ENCODE measurements at regions not wholly inside any gene's neighbourhood (a gene's known extent, or its start where the extent isn't known, plus 50 kb on each side); places are given as distances from the start of the nearest gene placed in this dataset.

DNA sequence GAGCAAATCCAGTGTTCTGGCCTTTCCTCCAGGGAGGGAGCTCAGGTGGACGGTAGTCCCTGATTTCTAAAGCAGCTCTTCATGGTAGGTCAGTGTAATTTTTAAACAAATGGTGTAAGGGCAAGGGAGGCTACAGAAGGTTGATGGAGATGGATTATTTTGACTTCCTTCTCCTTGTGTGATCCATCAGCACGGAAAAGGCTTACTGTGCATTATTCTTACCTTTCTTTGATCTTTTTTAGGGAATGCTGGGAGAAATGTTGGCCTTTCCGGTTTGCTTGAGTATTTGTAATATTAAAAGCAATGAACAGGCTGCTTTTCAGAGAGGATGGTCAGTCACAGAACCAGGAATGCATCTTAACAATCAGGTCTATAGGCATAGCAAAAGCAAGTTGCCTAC lies 487.0 kb upstream of the BTBD3 start:
- H3K14ac ChIP-seq (replicated peaks; ENCODE audit: low read depth, low read length): no peak overlapping the region
- H2BK5ac ChIP-seq (ENCODE audit: low read depth, low read length, poor library complexity, severe bottlenecking): no peak overlapping the region
- no peak overlapping the region for H3K56ac ChIP-seq (ENCODE audit: extremely low read depth, insufficient read depth, low read length)
- peaks cover 3% of the 10 kb centered on the region; the same call in 1 of the 2 replicates for H3K4me1 ChIP-seq (ENCODE audit: control insufficient read depth, insufficient read depth, low read length)
- no peaks in the 10 kb centered on the region for H3K79me1 ChIP-seq (ENCODE audit: low read depth in 1 of 2, low read length in 2 of 2)
- H2BK15ac ChIP-seq (ENCODE audit: low read depth, low read length): no peak overlapping the region
- no peaks in the 10 kb centered on the region for H3K27me3 ChIP-seq (ENCODE audit: control insufficient read depth, insufficient read depth, low read length)
- no peak overlapping the region for H2AK9ac ChIP-seq (replicated peaks; ENCODE audit: low read depth, low read length, poor library complexity)
- no peak overlapping the region for H3K18ac ChIP-seq (ENCODE audit: low read depth, low read length)
- ATAC-seq (ENCODE audit: low read depth): no peak
- dilution Hi-C loops (cut with HindIII; ENCODE audit: low sequenced_read_pairs, unreplicated experiment): no loop called here
- no peak overlapping the region for H2BK20ac ChIP-seq (ENCODE audit: low read depth, low read length)
- H4K20me1 ChIP-seq (ENCODE audit: insufficient read depth, low read length): no peaks in the 10 kb centered on the region
- no peak overlapping the region for H3K4me3 ChIP-seq (ENCODE audit: insufficient read depth, low read depth, low read length)
- H3K9ac ChIP-seq (ENCODE audit: low read depth, low read length): no peak overlapping the region
- H2AFZ ChIP-seq (replicated peaks; ENCODE audit: low read length, poor library complexity): no peak overlapping the region
- H4K5ac ChIP-seq (ENCODE audit: low read depth, low read length): no peak overlapping the region
- H3K9me3 ChIP-seq (ENCODE audit: control insufficient read depth, insufficient read depth, low read length): peaks cover under 1% of the 10 kb centered on the region
- WGBS, 2 experiments (ENCODE audit: extremely low coverage in 2 of 2, insufficient read length in 1 of 2): no CpG with 5 or more reads among the region's 3 CpGs
- H4K91ac ChIP-seq (ENCODE audit: insufficient read depth, low read depth, low read length): no peak overlapping the region
- no TSS peak for BruUV-seq (replicated peaks)
- no peak overlapping the region for H3K4ac ChIP-seq (ENCODE audit: low read depth, low read length)
- H3K36me3 ChIP-seq (ENCODE audit: control insufficient read depth, insufficient read depth, low read length): no peaks in the 10 kb centered on the region
- CTCF ChIA-PET: no interaction called here
- POLR2A ChIA-PET (ENCODE audit: unreplicated experiment): no interaction called here
- in situ Hi-C loops (cut with MboI; ENCODE audit: low sequenced_read_pairs): no loop called here
- H4K8ac ChIP-seq (ENCODE audit: low read depth in 2 of 2, low read length in 2 of 2): no peak overlapping the region
- no peak overlapping the region for H3K27ac ChIP-seq (ENCODE audit: insufficient read depth, low read length)
- H2BK120ac ChIP-seq (ENCODE audit: low read depth, low read length): no peak overlapping the region
- TF ChIP-seq, protein P1, sequence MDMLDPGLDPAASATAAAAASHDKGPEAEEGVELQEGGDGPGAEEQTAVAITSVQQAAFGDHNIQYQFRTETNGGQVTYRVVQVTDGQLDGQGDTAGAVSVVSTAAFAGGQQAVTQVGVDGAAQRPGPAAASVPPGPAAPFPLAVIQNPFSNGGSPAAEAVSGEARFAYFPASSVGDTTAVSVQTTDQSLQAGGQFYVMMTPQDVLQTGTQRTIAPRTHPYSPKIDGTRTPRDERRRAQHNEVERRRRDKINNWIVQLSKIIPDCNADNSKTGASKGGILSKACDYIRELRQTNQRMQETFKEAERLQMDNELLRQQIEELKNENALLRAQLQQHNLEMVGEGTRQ (IDR thresholded peaks at IDR 0.05; ENCODE audit: low read depth, low read length): no peak
- no peak for TF ChIP-seq MAFK (IDR thresholded peaks at IDR 0.05; ENCODE audit: low read depth, low read length)
- TF ChIP-seq RAD21 (IDR thresholded peaks at IDR 0.05; ENCODE audit: low read length): no peak
- no peak for TF ChIP-seq BHLHE40 (IDR thresholded peaks at IDR 0.05; ENCODE audit: low read depth, low read length)
- no peak for TF ChIP-seq MXI1 (IDR thresholded peaks at IDR 0.05; ENCODE audit: borderline replicate concordance, low read depth, low read length)
- TF ChIP-seq NFE2L2 (IDR thresholded peaks at IDR 0.05; ENCODE audit: low read depth, low read length): no peak
- no peak for TF ChIP-seq CHD1 (IDR thresholded peaks at IDR 0.05; ENCODE audit: low read depth, low read length)
- TF ChIP-seq RCOR1 (IDR thresholded peaks at IDR 0.05; ENCODE audit: insufficient replicate concordance, low read length): no peak
- no peak for TF ChIP-seq FOS (IDR thresholded peaks at IDR 0.05; ENCODE audit: low read depth, low read length)
- no peak for TF ChIP-seq MAZ (IDR thresholded peaks at IDR 0.05; ENCODE audit: borderline replicate concordance, low read depth, low read length)
- no peak for TF ChIP-seq RFX5 (IDR thresholded peaks at IDR 0.05; ENCODE audit: low read depth, low read length)
- TF ChIP-seq POLR2A (IDR thresholded peaks at IDR 0.05; ENCODE audit: low read depth, low read length): no peak
- TF ChIP-seq SMC3 (IDR thresholded peaks at IDR 0.05; ENCODE audit: low read depth, low read length): no peak
- no peak for TF ChIP-seq CEBPB (IDR thresholded peaks at IDR 0.05; ENCODE audit: low read depth, low read length)
- intact Hi-C loops (cut with micrococcal nuclease): no loop called here
- H3K23ac ChIP-seq (ENCODE audit: low read depth, low read length): no peak overlapping the region
- no peaks in the 10 kb centered on the region for H3K9me1 ChIP-seq (ENCODE audit: insufficient read depth, low read length)
- H2AK5ac ChIP-seq (ENCODE audit: low read depth, low read length): no peak overlapping the region
- no peak overlapping the region for H3K4me2 ChIP-seq (ENCODE audit: low read depth, low read length)
- DNase-seq: no peak
